HEK293T (cell line): ENCODE measurements at regions not wholly inside any gene's neighbourhood (a gene's known extent, or its start where the extent isn't known, plus 50 kb on each side); places are given as distances from the start of the nearest gene placed in this dataset.

Experiments used
- CTCF ChIA-PET: fragments of 350-600 bp; formaldehyde crosslinking; extraction: SDS; loops from one replicate; lab custom pipeline; 2021; ENCODE audit warnings: antibody characterized with exemption, inconsistent platforms; lab: Yijun Ruan, JAX
- POLR2A ChIA-PET: fragments of 350-600 bp; formaldehyde crosslinking; extraction: SDS; loops from one replicate; lab custom pipeline; 2020; ENCODE audit warnings: antibody characterized with exemption, inconsistent platforms; lab: Yijun Ruan, JAX
- DNase-seq: peaks from one replicate; pipeline ENCODE4 v3.0.0; 2012; ENCODE audit warnings: mixed read lengths; ENCODE audit errors: extremely low spot score
- ARNT ChIP-seq: fragments of 450-650 bp; IDR thresholded peaks from 2 replicates; pipeline ENCODE4 v1.6.1; 2017; ENCODE audit warnings: mild to moderate bottlenecking
- BHLHE40 ChIP-seq: fragments of 450-650 bp; IDR thresholded peaks from 2 replicates; pipeline ENCODE4 v1.6.1; 2016; ENCODE audit warnings: mild to moderate bottlenecking, moderate library complexity, borderline replicate concordance
- CTBP1 ChIP-seq: fragments of 450-650 bp; IDR thresholded peaks from 2 replicates; pipeline ENCODE4 v1.6.1; 2016; ENCODE audit warnings: borderline replicate concordance
- ELF4 ChIP-seq: fragments of 450-650 bp; IDR thresholded peaks from 2 replicates; pipeline ENCODE4 v1.6.1; 2017; ENCODE audit warnings: antibody characterized with exemption
- FOXA1 ChIP-seq: fragments of 450-650 bp; IDR thresholded peaks from 2 replicates; pipeline ENCODE4 v1.6.1; 2016; ENCODE audit warnings: mild to moderate bottlenecking
- FOXK2 ChIP-seq: fragments of 450-650 bp; IDR thresholded peaks from 2 replicates; pipeline ENCODE4 v1.6.1; 2016; ENCODE audit warnings: mild to moderate bottlenecking
- FOXM1 ChIP-seq: fragments of 450-650 bp; IDR thresholded peaks from 2 replicates; pipeline ENCODE4 v1.6.1; 2017; ENCODE audit warnings: mild to moderate bottlenecking, borderline replicate concordance
- HDGF ChIP-seq: fragments of 450-650 bp; IDR thresholded peaks from 2 replicates; pipeline ENCODE4 v1.6.1; 2017; ENCODE audit warnings: antibody characterized with exemption, borderline replicate concordance
- L3MBTL2 ChIP-seq: fragments of 450-650 bp; conservative IDR thresholded peaks from 2 replicates; pipeline ENCODE4 v1.6.1; 2016; ENCODE audit warnings: mild to moderate bottlenecking
- LEF1 ChIP-seq: fragments of 450-650 bp; IDR thresholded peaks from 2 replicates; pipeline ENCODE4 v1.6.1; 2017; ENCODE audit warnings: mild to moderate bottlenecking, borderline replicate concordance
- NFRKB ChIP-seq: fragments of 450-650 bp; IDR thresholded peaks from 2 replicates; pipeline ENCODE4 v1.6.1; 2016; ENCODE audit warnings: mild to moderate bottlenecking, moderate library complexity
- SP1 ChIP-seq: fragments of 450-650 bp; IDR thresholded peaks from 2 replicates; pipeline ENCODE4 v1.6.1; 2017
- SUZ12 ChIP-seq: fragments of 450-650 bp; IDR thresholded peaks from 2 replicates; pipeline ENCODE4 v1.6.1; 2016; ENCODE audit warnings: mild to moderate bottlenecking
- TARDBP ChIP-seq: fragments of 450-650 bp; IDR thresholded peaks from 2 replicates; pipeline ENCODE4 v1.6.1; 2016
- ZNF384 ChIP-seq: fragments of 450-650 bp; IDR thresholded peaks from 2 replicates; pipeline ENCODE4 v1.6.1; 2016
- TF ChIP-seq, protein P1 (sequence below): fragments of 450-650 bp; IDR thresholded peaks from 2 replicates; pipeline ENCODE4 v1.6.1; 2016

- POLR2A ChIA-PET, result no interaction called here
- TF ChIP-seq FOXA1, result no peak
- TF ChIP-seq BHLHE40, result no peak
- TF ChIP-seq CTBP1, result no peak
- no peak for TF ChIP-seq ARNT
- no peak for TF ChIP-seq SP1
- TF ChIP-seq ELF4, result no peak
- no peak for TF ChIP-seq NFRKB
- no peak for TF ChIP-seq FOXM1
- no peak for TF ChIP-seq LEF1
- TF ChIP-seq L3MBTL2, result no peak
- DNase-seq, result no peak
- CTCF ChIA-PET, result no interaction called here
Measured at GRCh38 chr14:54221971-54222370, 174.8 kb upstream of the CDKN3 start.

DNA sequence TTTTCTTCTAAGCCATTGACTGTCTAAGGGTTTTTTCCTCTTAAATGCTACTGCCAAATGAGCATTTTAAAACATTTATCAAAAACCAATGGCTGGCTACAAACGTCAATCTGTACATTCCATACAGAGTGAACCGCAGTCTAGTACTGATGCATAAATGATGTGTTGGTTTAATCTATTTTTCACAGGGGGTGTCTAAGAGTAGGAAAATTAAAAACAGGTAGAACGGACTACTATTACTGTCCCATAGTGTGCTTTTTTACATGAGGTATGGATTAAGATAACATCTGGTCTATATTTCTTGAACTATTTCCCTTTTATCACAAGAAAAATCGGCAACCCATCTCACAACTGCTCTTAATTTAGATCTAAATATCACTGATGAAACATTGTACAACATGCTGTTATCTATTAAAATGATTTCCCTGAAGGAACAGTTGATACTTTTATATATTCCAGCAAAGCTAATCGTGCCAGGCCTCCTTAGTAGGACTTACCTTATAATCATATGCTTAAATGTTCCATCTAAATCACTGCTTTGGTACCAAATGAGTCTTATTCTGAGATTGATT lies 172.9 kb upstream of the CDKN3 start:
- ChIA-PET CTCF (no interaction called here), POLR2A (no interaction called here)
- TF ChIP-seq FOXK2 (no peak), ELF4 (no peak), LEF1 (no peak), ARNT (no peak), BHLHE40 (no peak), L3MBTL2 (no peak), FOXA1 (no peak)
- DNase-seq, result no peak

GRCh38 chr14:54225457-54226060 lies 171.2 kb upstream of the CDKN3 start:
- TF ChIP-seq ARNT, result no peak
- no peak for TF ChIP-seq L3MBTL2
- no peak for TF ChIP-seq ZNF384
- no peak for TF ChIP-seq LEF1
- TF ChIP-seq HDGF, result no peak
- no peak for TF ChIP-seq SUZ12
- TF ChIP-seq SP1, result no peak
- no peak for TF ChIP-seq TARDBP
- no peak for TF ChIP-seq CTBP1
- POLR2A ChIA-PET, result no interaction called here
- DNase-seq, result no peak
- CTCF ChIA-PET, result no interaction called here

DNA sequence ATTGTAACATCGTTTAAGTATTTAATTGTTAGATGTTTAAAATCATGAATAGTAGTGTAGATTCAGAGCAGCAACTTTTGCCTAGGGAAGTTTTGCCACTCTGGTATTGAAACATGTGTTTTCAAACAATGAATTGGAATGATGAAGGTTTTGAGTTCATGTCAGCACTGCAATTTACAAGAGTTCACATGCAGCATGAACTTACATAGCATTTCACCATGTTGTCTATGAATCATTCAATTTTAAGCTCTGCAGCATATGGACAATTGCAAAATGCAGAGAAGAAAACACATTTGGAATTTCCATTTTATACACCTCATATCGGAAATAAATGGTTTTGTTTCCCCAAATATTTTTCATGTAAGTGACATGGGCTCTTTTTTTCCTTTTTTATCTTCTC lies 170.7 kb upstream of the CDKN3 start:
- no peak for DNase-seq
- CTCF ChIA-PET, result no interaction called here
- TF ChIP-seq BHLHE40 (no peak), FOXK2 (no peak), L3MBTL2 (no peak), HDGF (no peak), FOXA1 (no peak), TARDBP (no peak), LEF1 (no peak), SUZ12 (no peak), ZNF384 (no peak), ARNT (no peak), NFRKB (no peak)
- TF ChIP-seq, protein P1, sequence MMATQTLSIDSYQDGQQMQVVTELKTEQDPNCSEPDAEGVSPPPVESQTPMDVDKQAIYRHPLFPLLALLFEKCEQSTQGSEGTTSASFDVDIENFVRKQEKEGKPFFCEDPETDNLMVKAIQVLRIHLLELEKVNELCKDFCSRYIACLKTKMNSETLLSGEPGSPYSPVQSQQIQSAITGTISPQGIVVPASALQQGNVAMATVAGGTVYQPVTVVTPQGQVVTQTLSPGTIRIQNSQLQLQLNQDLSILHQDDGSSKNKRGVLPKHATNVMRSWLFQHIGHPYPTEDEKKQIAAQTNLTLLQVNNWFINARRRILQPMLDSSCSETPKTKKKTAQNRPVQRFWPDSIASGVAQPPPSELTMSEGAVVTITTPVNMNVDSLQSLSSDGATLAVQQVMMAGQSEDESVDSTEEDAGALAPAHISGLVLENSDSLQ, result no peak
- POLR2A ChIA-PET, result no interaction called here

DNA sequence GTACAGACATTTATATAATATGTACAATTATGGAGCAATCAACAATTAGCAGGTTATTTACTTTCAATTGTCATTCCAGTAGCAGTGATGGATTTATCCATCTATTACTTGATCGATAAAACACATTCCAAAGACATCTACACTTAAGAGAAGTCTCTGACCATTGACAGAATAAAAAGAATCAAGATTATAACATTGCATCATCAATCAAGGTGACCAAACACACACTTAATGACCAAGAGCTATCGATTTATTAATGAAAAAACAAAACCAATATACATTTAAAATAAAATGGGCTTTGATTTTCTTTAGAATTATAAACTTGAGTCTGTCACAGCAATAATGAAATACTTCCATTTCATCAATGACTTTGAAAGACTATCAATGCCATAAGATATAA lies 170.2 kb upstream of the CDKN3 start:
- DNase-seq, result no peak
- TF ChIP-seq SP1 (no peak), FOXA1 (no peak), ARNT (no peak), HDGF (no peak), NFRKB (no peak), SUZ12 (no peak), ELF4 (no peak), TARDBP (no peak), LEF1 (no peak)
- TF ChIP-seq, protein P1, result no peak
- CTCF ChIA-PET, result no interaction called here
- POLR2A ChIA-PET, result no interaction called here

GRCh38 chr14:54229136-54229535 lies 167.7 kb upstream of the CDKN3 start:
- ChIA-PET CTCF (no interaction called here), POLR2A (no interaction called here)
- TF ChIP-seq, protein P1, result no peak
- TF ChIP-seq ELF4 (no peak), SP1 (no peak), NFRKB (no peak), FOXM1 (no peak), L3MBTL2 (no peak), ARNT (no peak), SUZ12 (no peak), TARDBP (no peak)
- DNase-seq, result no peak

DNA sequence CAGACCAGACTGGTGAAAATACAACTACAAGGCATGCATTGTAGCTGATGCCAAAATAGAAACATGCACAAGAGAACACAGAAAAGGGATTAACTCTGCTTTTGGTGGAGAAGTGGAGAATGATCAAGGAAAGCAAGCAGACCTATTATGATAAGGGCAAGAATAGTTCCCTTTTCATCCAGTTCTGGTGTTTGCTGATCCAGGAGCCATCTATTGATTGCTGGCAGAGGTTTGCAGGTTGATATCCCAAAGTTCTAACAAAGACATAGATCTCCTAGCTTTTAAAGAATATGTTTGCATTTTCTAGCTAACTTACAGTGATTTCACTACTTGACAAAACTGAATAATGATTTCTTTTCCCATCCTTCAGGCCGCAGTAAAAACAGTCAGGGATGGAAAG lies 166.2 kb upstream of the CDKN3 start:
- DNase-seq, result no peak
- ChIA-PET CTCF (no interaction called here), POLR2A (no interaction called here)
- no peak for TF ChIP-seq FOXA1
- no peak for TF ChIP-seq CTBP1
- TF ChIP-seq LEF1, result no peak
- no peak for TF ChIP-seq SUZ12
- TF ChIP-seq, protein P1, result no peak
- no peak for TF ChIP-seq FOXK2
- no peak for TF ChIP-seq ARNT
- no peak for TF ChIP-seq BHLHE40
- TF ChIP-seq TARDBP, result no peak
- TF ChIP-seq ZNF384, result no peak
- TF ChIP-seq L3MBTL2, result no peak
- no peak for TF ChIP-seq ELF4
- no peak for TF ChIP-seq NFRKB
- TF ChIP-seq SP1, result no peak
- TF ChIP-seq HDGF, result no peak
- TF ChIP-seq FOXM1, result no peak
